Erythroblast (primary cell): ENCODE measurements at regions not wholly inside any gene's neighbourhood (a gene's known extent, or its start where the extent isn't known, plus 50 kb on each side); places are given as distances from the start of the nearest gene placed in this dataset.

Experiments used
- GATA1 ChIP-seq: IDR thresholded peaks from 2 replicates; pipeline ENCODE4 v1.6.1; 2011; ENCODE audit warnings: low read depth, mild to moderate bottlenecking, control low read depth, low read length, moderate library complexity
- POLR2A ChIP-seq: IDR thresholded peaks from 2 replicates; pipeline ENCODE4 v1.6.1; 2011; ENCODE audit warnings: mild to moderate bottlenecking, low read length

- no peak for TF ChIP-seq POLR2A
- no peak for TF ChIP-seq GATA1
Measured at GRCh38 chr1:201734786-201735185, 94.2 kb upstream of the IPO9 start.
